ENCODE measurements at regions not wholly inside any gene's neighbourhood (a gene's known extent, or its start where the extent isn't known, plus 50 kb on each side); places are given as distances from the start of the nearest gene placed in this dataset.

GRCh38 chr9:3578786-3579185 is 53.0 kb upstream of the RFX3 start:
- TF ChIP-seq CTCF (IDR thresholded peaks at IDR 0.05; ENCODE audit: low read depth, low read length), result no peak
- no peak for TF ChIP-seq EZH2phosphoT487 (IDR thresholded peaks at IDR 0.05; ENCODE audit: low read depth)
